Kidney glomerular epithelial cell (primary cell): ENCODE measurements at regions not wholly inside any gene's neighbourhood (a gene's known extent, or its start where the extent isn't known, plus 50 kb on each side); places are given as distances from the start of the nearest gene placed in this dataset.
"Not testable (repeated sequence)": the region's sequence is repeated elsewhere in the genome, so short reads cannot be mapped to it uniquely, and the experiment has no call there.

Experiments used
- DNase-seq: peaks from one replicate; lab custom pipeline; 2025; lab: John Stamatoyannopoulos, UW

DNA sequence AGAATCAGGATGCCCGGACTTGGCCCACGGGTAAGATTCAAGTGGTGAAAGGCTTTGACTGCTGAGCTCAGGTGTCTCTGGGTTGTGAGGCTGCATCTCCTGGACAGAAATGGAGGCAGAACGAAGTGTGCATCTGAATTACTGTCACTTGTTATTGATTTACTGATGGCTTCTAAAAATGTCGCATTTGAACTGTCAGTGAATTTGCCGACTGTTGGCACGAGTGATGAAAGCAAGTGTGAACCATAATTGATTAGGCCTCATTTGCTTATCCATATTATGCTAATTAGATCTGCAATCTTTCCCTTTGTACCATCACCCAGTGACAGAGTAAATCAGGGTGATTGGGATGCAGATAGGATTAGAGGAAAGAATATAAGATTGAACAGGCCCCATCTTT is 252.4 kb downstream of the NUF2 start:
- DNase-seq: no peak

DNA sequence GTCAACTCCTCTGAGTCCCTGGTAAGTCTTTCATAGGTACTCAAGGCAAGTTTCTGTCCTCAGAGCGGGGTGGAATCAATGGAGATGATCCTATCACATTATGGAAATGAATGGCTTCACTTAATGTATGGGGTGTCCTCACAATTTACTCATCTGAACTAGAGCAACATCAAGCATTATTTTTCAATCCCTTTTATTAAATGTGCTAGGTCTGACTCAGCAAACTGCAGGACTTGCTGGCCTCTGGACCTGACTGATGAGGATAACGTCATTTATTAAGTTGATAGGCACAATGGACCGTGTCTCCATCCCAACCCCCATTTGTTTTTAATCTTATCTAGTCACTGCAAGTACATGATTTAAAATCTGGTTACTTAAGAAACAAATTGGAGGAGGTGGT is 259.2 kb downstream of the NUF2 start:
- DNase-seq: no peak

DNA sequence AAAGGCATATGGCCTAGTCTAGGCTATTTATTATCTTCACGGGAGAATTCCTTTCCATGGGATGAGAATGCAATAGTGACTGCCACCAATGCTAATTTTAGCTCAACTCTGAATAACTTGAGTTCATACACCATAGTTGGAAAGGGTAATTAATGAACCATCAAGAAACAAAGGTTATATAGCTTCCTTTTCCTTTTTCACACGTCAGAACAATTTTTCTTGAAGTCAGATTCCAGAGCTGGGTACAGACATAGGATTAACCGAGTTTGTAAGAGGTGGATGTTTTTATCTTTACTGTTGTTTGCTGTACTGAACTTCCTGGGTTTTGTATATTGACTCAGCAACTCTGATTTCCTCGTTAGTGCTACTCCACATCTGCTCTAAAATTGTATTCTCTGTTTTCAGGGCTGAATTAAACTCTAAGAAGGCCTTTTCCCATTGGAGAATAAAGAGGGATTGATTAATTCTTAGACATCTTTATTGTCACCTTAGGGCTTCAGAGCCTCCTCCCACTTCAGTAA is 262.0 kb downstream of the NUF2 start:
- DNase-seq: no peak

DNA sequence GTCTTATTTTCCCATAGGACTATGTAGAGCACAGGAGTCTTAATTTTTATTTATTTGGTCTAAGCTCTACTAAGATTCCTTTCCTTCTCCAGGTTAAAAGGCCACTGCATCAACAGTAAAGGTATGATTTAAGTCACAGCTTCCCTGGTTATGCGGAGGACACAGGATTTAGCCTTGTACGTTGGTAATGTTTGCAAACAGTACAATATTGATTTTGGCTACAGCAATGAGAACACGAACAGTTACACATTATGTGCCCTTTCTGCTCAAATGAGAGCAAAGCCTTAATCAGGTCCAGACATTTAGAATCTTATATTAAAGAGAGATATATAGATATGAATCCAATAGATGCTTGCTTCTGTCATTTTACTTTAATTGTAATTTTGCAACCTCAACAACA is 264.0 kb downstream of the NUF2 start:
- DNase-seq: no peak

DNA sequence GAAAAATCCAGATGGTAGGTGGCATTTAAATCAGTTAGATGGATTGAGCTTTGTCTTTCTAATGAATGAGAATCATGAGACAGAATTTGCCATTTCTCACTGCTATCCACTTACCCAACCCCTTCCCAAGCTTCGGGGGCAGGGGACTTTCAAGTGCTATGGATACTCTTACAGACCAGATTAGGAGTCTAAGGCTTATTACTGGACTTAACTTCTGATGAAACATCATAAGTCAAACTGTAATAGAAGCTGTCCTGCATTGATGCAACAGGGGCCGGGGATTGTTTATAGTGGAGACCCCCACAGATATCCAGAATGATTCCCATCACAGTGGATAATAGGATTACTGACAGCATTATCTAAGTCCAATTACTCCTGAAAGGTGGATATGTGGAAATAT is 267.0 kb downstream of the NUF2 start:
- DNase-seq: no peak

DNA sequence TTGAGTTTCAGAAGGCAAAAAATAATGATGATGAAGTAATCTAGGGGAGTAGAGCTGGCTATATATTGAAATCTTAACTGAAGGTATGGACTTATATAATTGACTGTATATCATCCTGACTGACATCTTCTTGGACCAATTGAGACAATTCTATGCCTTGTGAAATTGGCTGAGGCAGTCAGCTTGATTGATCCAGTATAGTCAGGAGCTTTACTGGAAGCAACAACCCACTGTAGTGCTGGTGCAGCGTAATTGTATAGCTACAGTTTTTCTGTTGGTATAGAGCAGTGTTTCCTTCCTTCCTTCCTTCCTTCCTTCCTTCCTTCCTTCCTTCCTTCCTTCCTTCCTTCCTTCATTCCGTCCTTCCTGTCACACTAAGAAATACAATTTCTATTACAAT is 268.0 kb downstream of the NUF2 start:
- no peak for DNase-seq

DNA sequence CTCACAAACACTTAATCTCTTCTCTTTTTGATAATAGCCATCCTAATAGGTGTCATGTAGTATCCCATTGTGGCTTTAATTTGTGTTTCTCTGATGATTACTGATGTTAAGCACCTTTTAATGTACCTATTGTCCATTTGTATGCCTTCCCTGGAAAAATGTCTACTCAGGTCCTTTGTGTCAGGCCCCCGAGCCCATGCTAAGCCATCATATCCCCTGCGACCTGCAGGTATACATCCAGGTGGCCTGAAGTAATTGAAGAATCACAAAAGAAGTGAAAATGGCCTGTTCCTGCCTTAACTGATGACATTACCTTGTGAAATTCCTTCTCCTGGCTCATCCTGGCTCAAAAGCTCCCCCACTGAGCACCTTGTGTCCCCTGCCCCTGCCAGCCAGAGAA is 269.4 kb downstream of the NUF2 start:
- not testable (repeated sequence) for DNase-seq

DNA sequence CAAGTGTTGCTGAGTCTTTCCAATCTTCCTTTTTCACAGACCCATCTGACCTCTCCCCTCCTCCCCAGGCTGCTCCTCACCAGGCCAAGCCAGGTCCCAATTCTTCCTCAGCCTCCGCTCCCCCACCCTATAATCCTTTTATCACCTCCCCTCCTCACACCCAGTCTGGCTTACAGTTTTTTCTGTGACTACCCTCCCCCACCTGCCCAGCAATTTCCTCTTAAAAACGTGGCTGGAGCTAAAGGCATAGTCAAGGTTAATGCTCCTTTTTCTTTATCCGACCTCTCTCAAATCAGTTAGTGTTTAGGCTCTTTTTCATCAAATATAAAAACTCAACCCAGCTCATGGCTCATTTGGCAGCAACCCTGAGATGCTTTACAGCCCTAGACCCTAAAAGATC is 270.9 kb downstream of the NUF2 start:
- DNase-seq: not testable (repeated sequence)

DNA sequence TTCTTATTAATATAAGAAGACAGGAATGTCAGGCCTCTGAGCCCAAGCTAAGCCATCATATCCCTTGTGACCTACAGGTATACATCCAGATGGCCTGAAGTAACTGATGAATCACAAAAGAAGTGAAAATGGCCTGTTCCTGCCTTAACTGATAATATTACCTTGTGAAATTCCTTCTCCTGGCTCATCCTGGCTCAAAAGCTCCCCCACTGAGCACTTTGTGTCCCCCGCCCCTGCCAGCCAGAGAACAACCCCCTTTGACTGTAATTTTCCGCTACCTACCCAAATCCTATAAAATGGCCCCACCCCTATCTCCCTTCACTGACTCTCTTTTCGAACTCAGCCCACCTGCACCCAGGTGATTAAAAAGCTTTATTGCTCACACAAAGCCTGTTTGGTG is 274.4 kb downstream of the NUF2 start:
- DNase-seq: not testable (repeated sequence)

DNA sequence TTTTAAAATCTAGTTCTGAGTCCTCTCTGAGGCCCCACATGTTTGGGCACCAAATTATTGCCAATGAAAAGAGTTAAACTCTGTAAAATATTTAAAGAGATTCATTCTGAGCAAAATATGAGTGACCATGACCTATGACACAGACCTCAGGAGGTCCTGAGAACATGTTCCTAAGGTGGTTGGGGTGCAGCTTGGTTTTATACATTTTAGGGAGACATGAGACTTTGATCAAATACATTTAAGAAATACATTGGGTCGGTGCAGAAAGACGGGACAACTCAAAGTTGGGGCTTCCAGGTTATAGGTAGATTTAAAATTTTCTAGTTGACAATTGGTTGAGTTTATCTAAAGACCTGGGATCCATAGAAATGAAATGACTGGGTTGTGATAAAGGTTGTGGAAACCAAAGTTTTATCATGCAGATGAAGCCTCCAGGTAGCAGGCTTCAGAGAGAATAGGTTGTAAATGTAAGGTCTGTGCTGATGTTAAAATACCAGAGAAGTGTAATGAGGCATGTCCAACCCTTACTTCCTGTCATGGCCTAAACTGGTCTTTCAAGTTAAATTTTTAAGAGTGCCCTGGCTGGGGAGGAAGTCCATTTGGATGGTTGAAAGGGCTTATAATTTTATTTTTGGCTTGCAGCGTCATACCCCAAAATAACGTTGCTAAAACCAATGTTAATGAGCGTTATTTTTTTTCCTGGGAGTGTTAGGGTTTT is 274.9 kb downstream of the NUF2 start:
- no peak for DNase-seq

DNA sequence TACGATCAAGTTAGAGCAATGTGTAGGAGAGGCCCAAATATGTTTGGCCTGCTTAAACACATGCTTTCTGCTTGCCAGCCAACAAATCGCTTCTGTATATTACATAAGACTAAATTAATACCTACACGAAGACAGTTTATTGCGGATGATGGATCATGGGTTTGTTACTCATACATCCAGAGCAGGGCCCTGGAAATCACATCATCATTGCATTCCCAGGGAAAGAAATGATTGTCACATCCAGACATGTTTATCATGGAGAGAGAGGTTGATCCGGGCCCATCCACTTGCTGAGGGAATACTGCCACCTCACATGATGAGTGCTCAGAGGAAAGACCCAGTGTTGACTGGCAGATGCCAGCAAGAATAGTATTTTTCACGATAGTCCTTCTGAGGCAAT is 282.6 kb downstream of the NUF2 start:
- DNase-seq: no peak

DNA sequence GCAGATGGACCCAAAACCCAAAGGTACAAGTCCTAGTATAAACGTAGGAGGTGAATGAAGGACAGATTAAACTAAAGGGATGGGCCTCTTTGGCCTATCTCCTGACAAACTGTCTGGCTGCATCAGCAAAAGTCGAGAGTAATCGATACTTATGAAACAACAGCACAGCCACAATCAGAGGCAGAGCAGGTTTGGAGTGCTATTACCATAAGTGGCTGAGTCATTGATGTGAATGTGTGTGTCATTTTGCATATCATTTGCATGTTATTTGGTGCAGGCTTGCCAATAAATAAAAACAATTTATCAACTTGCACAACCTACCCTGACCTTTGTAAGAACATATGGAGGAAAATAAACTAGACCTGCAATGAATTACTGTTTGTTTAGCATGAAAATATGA is 283.1 kb downstream of the NUF2 start:
- DNase-seq: no peak

DNA sequence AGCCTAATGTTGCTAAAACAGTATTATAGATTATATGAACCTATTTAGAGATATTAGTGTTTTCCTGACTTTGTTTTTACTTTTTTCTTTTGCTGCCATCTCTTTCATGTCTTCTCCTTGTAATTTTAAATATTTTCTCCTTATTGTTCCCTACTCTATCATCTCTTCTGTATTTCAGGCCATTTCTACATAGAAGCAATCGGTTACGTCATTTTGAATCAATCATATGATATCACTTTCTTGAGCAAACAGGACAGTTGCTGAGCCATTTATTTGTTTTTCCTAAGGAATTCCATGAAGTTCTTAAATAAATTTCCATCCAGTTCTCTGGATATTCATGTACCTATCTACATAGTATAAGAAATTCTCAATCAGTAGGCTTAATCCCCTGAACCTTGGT is 287.2 kb downstream of the NUF2 start:
- DNase-seq: no peak

DNA sequence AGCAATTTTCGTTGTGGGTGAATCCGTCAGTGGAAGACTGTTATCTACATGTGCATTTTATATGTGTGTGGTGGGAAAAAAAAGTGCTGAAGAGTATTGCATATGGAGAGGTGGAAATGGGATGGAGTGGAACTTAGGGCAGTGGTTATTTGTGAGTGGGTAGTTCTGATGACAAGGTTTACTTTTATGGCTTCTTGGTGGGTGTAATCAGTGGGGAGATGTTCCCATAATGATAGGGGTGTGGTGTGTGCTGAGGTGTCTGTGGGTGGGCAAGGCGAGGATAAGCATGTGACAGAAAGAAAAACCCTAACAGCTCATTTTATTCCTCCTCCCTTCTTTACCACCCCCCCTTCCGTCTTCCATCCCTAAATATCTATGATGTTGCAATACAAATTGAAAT is 288.1 kb downstream of the NUF2 start:
- no peak for DNase-seq

DNA sequence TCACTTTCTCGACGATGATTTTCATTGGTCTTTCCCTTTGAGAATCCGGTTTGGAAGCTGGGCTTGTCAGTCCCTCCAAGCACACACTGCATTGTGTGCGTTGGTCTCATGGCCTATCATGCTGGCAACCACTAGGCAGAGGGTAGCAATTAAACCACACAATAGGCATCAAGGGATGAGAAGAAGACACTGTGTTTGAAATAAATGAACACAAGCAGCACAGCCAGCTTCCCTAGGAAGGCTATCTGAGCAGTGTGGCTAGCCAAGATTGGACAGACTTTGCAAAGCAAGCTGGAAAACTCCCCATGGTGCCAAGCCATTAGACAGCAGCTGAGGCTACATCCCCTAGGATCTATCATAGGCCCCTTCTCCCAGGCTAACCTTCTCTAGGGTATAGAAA is 288.7 kb downstream of the NUF2 start:
- DNase-seq: no peak

DNA sequence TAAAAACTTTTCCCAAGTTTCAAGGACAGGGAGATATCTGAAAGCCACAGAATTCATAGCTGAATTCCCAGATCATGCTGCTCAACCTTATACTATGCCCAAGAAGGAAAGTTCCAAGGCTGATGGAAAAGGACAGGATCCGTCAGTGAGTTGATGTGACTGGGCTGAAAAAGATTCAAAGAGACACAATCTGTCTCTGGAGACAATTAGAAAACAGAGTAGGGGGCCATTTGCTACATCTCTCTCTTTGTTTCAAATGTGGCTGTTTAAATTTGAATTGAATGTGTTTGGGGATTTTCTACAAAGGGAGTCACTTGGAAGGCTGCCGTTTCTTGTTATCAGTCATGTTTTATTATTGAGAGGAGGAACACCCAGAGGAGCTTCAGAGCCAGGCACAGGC is 292.6 kb downstream of the NUF2 start:
- DNase-seq: no peak

DNA sequence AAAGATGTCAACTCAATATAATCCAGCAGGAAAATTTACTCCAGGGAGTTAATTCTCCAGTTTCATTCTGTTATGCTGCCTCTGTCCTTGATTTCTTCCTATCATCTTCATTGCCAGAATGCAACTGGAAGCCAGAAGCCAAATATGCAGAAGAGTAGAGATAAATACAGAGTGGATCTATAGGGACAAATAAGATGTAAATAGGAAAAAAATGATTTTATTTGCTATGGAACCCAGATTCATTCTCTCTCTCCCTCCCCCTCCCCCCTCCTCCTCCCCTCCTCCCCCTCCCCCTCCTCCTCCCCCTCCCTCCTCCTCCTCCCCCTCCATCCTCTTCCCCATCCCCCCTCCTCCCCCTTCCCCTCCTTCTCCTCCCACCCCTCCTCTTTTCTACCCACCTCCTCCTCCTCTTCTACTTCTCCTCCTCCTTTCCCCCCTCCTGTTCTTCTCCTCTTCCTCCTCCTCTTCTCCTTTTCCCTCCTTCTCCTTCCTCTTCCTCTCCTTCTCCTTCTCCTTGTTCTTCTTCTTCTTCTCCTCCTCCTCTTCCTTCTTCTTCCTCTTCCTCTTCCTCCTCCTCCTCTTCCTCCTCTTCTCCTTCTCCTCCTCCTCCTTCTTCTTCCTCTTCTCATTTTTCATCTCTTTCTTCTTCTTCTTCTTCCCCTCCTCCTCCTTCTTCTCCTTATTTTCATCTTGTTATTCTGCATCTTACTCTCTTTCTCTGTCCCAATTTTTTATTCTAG is 306.4 kb downstream of the NUF2 start:
- DNase-seq: no peak

DNA sequence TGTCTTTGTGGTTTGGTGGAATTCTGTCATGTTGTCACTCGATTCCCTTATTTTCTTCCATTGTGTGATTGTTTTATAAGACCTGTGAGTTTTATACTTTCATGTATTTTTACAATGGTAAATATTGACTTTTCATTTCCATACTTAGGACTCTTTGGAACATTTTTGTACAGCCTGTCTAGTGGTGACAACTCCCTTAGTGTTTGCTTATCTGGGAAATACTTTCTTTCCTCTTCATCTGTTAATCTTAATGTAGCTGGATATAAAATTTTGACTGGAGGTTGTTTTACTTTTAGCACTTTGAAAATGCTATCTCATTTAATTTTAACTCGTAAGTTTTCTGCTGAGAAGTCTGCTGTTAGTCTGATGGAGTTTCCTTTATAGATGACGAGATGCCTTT is 310.5 kb downstream of the NUF2 start:
- no peak for DNase-seq

DNA sequence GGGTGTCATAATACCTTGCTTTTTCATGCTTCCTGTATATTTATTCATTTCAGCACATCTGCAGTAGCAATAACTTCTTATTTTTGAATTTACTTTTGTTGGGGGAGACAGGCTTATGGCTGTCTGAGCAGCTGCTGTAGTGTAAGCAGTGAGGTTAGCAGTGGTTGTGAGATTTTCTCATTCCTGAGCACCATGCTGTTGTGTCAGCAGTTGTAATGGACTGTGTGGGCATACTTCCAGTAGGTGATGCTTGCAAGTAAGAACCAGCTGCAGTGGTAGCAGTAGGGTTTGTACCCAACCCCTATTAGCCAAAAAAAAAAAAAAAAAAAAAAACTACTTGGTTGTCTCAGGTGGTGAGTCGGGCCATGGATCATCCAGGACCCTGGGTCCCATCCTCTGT is 311.6 kb downstream of the NUF2 start:
- no peak for DNase-seq

DNA sequence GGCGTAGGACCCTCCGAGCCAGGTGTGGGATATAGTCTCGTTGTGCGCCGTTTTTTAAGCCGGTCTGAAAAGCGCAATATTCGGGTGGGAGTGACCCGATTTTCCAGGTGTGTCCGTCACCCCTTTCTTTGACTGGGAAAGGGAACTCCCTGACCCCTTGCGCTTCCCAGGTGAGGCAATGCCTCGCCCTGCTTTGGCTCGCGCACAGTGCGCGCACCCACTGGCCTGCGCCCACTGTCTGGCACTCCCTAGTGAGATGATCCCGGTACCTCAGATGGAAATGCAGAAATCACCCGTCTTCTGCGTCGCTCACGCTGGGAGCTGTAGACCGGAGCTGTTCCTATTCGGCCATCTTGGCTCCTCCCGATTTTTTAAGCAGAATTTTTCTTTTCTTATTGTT is 323.9 kb downstream of the NUF2 start:
- not testable (repeated sequence) for DNase-seq

DNA sequence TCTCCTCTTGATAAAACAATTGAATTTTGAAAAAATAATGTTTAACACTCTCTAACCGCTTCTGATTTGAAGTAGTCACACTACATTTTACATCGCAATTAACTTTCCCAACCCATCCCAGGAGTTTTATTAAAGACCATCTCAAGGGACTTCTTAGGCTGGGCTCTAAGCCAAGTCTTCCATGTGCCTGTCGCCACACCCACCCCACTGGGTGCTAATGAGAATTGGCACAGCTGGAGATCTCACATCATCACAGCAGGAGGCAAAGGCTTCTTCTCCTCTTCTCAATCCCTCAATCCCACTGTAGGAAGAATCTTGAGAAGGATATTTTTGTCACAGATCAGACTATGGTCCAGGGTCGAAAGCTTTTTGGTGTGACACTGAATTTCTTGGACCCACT is 328.9 kb downstream of the NUF2 start:
- DNase-seq: no peak

DNA sequence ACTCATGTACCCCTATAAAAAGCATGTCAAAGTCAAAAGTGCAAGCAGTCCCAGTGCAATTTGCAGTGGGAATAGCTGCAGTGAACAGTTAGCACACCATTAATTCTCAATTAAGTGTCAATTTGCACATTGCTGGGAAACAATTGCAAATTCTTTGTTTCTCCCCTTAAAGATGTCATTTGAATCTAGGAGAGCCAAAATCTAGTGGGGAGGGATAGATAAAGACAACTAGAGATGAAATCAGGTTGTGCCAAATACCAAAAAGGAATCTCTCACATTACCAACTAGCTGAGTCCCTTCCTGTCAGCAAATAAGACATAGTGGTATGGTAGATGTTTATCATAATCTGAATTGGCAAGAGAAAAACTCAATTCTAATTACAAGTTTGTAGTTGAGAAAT is 330.7 kb downstream of the NUF2 start:
- no peak for DNase-seq

DNA sequence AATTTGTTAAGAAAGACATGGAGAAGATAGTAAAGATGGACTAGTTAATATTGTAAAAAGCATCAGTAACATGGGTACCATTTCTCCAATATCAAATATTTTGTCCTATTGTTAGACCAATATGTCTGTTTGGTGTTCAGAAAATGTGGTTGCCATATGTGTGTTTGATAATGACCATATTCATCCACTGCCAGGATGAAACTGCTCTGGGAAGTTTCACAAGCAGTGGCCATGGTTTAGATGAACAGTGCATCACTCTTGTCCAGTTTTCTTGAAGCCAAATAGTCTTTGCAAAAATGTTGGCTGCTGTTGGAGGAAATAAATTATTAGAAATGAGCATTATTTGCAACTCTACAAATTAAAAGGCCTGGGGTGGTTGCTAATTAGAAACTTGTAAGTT is 333.8 kb downstream of the NUF2 start:
- no peak for DNase-seq
